ENCODE measurements at regions not wholly inside any gene's neighbourhood (a gene's known extent, or its start where the extent isn't known, plus 50 kb on each side); places are given as distances from the start of the nearest gene placed in this dataset.
"Not testable (repeated sequence)": the region's sequence is repeated elsewhere in the genome, so short reads cannot be mapped to it uniquely, and the experiment has no call there.

GRCh38 chr3:158954420-158954819 lies 152.6 kb downstream of the MFSD1 start:
- H3K4me3 ChIP-seq (ENCODE audit: low read length) = no peak overlapping the region
- H3K9me2 ChIP-seq (ENCODE audit: insufficient read depth, low read length) = no peaks in the 10 kb centered on the region
- no peak overlapping the region for H3K27ac ChIP-seq (ENCODE audit: low read length)
- H3F3A ChIP-seq (ENCODE audit: insufficient read depth, low read length, poor library complexity, severe bottlenecking) = no peaks in the 10 kb centered on the region
- H3K27me3 ChIP-seq (ENCODE audit: insufficient read depth, low read depth, low read length) = no peaks in the 10 kb centered on the region
- H4K20me1 ChIP-seq (ENCODE audit: insufficient read depth) = no peaks in the 10 kb centered on the region
- H3K9ac ChIP-seq (ENCODE audit: low read length) = no peak overlapping the region
- TF ChIP-seq POLR2AphosphoS5 (IDR thresholded peaks at IDR 0.05) (no peak), MXI1 (conservative IDR thresholded peaks at IDR 0.05; ENCODE audit: poor library complexity, severe bottlenecking) (no peak)
- no peaks in the 10 kb centered on the region for H3K36me3 ChIP-seq (ENCODE audit: insufficient read depth, low read length)
- H3K9me3 ChIP-seq (ENCODE audit: low read length) = no peaks in the 10 kb centered on the region
- H3K79me2 ChIP-seq (replicated peaks; ENCODE audit: insufficient read depth, low read length) = no peaks in the 10 kb centered on the region
- H3K4me2 ChIP-seq (ENCODE audit: low read length) = no peak overlapping the region
- no peak overlapping the region for H2AFZ ChIP-seq (ENCODE audit: low read depth, low read length)

DNA sequence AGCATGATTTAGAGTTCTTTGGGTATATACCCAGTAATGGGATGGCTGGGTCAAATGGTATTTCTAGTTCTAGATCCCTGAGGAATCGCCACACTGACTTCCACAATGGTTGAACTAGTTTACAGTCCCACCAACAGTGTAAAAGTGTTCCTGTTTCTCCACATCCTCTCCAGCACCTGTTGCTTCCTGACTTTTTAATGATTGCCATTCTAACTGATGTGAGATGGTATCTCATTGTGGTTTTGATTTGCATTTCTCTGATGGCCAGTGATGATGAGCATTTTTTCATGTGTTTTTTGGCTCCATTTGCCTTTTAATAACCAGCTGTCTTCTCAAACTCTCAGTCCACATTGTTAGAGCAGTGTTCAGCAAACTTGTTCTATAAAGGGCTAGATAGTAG lies 155.9 kb downstream of the MFSD1 start:
- not testable (repeated sequence) for H4K20me1 ChIP-seq (ENCODE audit: insufficient read depth); H3K36me3 ChIP-seq (ENCODE audit: insufficient read depth, low read length); H3K27ac ChIP-seq (ENCODE audit: low read length); H3F3A ChIP-seq (ENCODE audit: insufficient read depth, low read length, poor library complexity, severe bottlenecking); H3K4me2 ChIP-seq (ENCODE audit: low read length); H3K4me3 ChIP-seq (ENCODE audit: low read length); H3K9me2 ChIP-seq (ENCODE audit: insufficient read depth, low read length); H3K79me2 ChIP-seq (replicated peaks; ENCODE audit: insufficient read depth, low read length); H3K27me3 ChIP-seq (ENCODE audit: insufficient read depth, low read depth, low read length); H3K9me3 ChIP-seq (ENCODE audit: low read length); H3K9ac ChIP-seq (ENCODE audit: low read length); H2AFZ ChIP-seq (ENCODE audit: low read depth, low read length)

DNA sequence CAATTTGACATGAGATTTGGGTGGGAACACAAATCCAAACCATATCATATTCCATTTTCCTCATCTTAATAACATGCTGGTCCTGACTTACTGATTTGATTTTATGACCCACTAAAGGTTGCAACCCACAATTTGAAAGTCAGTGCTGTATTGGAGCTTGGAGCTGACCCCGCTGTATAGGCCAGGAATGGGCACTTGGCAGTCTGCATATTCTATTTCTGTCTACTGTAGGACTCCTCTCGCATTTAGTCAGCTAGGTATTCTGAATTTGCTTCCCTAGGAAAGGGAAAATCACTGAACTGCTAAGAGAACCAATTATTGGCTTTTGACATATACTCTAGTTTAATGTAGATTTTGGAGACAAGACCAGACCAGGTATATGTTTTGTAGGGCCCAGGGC lies 157.0 kb downstream of the MFSD1 start:
- Histone ChIP-seq H3F3A (ENCODE audit: insufficient read depth, low read length, poor library complexity, severe bottlenecking) (no peaks in the 10 kb centered on the region), H2AFZ (ENCODE audit: low read depth, low read length) (no peak overlapping the region), H3K9me2 (ENCODE audit: insufficient read depth, low read length) (no peaks in the 10 kb centered on the region), H3K4me2 (ENCODE audit: low read length) (no peak overlapping the region), H3K36me3 (ENCODE audit: insufficient read depth, low read length) (no peaks in the 10 kb centered on the region), H3K79me2 (replicated peaks; ENCODE audit: insufficient read depth, low read length) (no peaks in the 10 kb centered on the region), H3K27me3 (ENCODE audit: insufficient read depth, low read depth, low read length) (no peaks in the 10 kb centered on the region), H3K4me3 (ENCODE audit: low read length) (no peak overlapping the region), H4K20me1 (ENCODE audit: insufficient read depth) (no peaks in the 10 kb centered on the region), H3K27ac (ENCODE audit: low read length) (no peak overlapping the region), H3K9me3 (ENCODE audit: low read length) (no peaks in the 10 kb centered on the region), H3K9ac (ENCODE audit: low read length) (no peak overlapping the region)
- TF ChIP-seq EZH2 (IDR thresholded peaks at IDR 0.05; ENCODE audit: borderline replicate concordance, insufficient read depth, low read length, poor library complexity, severe bottlenecking) = no peak
- TF ChIP-seq SMC3 (conservative IDR thresholded peaks at IDR 0.05; ENCODE audit: poor library complexity) = no peak
- TF ChIP-seq EP300 (conservative IDR thresholded peaks at IDR 0.05; ENCODE audit: poor library complexity, severe bottlenecking) = no peak
- no peak for TF ChIP-seq CTCF (IDR thresholded peaks at IDR 0.05; ENCODE audit: poor library complexity, severe bottlenecking)

DNA sequence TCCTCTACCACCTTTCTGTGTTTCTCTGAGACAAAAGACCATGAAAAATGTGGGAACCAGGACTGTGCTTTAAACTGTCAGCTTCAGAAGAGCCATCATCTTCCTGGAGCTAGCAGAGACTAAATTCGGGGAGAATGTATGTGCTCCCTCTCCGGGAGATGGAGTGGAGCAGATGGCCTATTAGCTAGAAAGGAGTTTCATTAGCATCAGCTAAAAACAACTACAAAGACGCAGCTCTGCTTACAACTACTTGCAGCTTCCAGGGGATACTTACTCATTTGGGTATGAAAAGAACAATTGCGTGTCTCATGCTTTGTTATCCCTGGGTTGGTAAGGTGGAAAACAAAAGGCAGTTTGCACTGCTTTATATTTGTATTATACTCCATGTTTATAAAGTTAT lies 159.6 kb downstream of the MFSD1 start:
- Histone ChIP-seq H3K4me3 (ENCODE audit: low read length) (no peak overlapping the region), H3K36me3 (ENCODE audit: insufficient read depth, low read length) (no peaks in the 10 kb centered on the region), H3K9me3 (ENCODE audit: low read length) (no peaks in the 10 kb centered on the region), H3K4me2 (ENCODE audit: low read length) (no peak overlapping the region), H3F3A (ENCODE audit: insufficient read depth, low read length, poor library complexity, severe bottlenecking) (no peaks in the 10 kb centered on the region), H3K9ac (ENCODE audit: low read length) (no peak overlapping the region), H2AFZ (ENCODE audit: low read depth, low read length) (no peak overlapping the region), H3K79me2 (replicated peaks; ENCODE audit: insufficient read depth, low read length) (no peaks in the 10 kb centered on the region), H3K27ac (ENCODE audit: low read length) (no peak overlapping the region), H3K27me3 (ENCODE audit: insufficient read depth, low read depth, low read length) (no peaks in the 10 kb centered on the region), H3K9me2 (ENCODE audit: insufficient read depth, low read length) (no peaks in the 10 kb centered on the region), H4K20me1 (ENCODE audit: insufficient read depth) (no peaks in the 10 kb centered on the region)
- no peak for TF ChIP-seq SMC3 (conservative IDR thresholded peaks at IDR 0.05; ENCODE audit: poor library complexity)
- TF ChIP-seq EP300 (conservative IDR thresholded peaks at IDR 0.05; ENCODE audit: poor library complexity, severe bottlenecking) = no peak
- no peak for TF ChIP-seq EZH2 (IDR thresholded peaks at IDR 0.05; ENCODE audit: borderline replicate concordance, insufficient read depth, low read length, poor library complexity, severe bottlenecking)
- no peak for TF ChIP-seq RAD21 (conservative IDR thresholded peaks at IDR 0.05)
- no peak for TF ChIP-seq POLR2AphosphoS5 (IDR thresholded peaks at IDR 0.05)
- TF ChIP-seq MXI1 (conservative IDR thresholded peaks at IDR 0.05; ENCODE audit: poor library complexity, severe bottlenecking) = no peak
- TF ChIP-seq TAF1 (IDR thresholded peaks at IDR 0.05; ENCODE audit: low read depth) = no peak
- TF ChIP-seq, protein P1, sequence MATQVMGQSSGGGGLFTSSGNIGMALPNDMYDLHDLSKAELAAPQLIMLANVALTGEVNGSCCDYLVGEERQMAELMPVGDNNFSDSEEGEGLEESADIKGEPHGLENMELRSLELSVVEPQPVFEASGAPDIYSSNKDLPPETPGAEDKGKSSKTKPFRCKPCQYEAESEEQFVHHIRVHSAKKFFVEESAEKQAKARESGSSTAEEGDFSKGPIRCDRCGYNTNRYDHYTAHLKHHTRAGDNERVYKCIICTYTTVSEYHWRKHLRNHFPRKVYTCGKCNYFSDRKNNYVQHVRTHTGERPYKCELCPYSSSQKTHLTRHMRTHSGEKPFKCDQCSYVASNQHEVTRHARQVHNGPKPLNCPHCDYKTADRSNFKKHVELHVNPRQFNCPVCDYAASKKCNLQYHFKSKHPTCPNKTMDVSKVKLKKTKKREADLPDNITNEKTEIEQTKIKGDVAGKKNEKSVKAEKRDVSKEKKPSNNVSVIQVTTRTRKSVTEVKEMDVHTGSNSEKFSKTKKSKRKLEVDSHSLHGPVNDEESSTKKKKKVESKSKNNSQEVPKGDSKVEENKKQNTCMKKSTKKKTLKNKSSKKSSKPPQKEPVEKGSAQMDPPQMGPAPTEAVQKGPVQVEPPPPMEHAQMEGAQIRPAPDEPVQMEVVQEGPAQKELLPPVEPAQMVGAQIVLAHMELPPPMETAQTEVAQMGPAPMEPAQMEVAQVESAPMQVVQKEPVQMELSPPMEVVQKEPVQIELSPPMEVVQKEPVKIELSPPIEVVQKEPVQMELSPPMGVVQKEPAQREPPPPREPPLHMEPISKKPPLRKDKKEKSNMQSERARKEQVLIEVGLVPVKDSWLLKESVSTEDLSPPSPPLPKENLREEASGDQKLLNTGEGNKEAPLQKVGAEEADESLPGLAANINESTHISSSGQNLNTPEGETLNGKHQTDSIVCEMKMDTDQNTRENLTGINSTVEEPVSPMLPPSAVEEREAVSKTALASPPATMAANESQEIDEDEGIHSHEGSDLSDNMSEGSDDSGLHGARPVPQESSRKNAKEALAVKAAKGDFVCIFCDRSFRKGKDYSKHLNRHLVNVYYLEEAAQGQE (IDR thresholded peaks at IDR 0.05; ENCODE audit: borderline replicate concordance) = no peak
- no peak for TF ChIP-seq CTCF (IDR thresholded peaks at IDR 0.05; ENCODE audit: poor library complexity, severe bottlenecking)

Measured in neural cell (in vitro differentiated cells).